WI38 (cell line): ENCODE measurements at regions not wholly inside any gene's neighbourhood (a gene's known extent, or its start where the extent isn't known, plus 50 kb on each side); places are given as distances from the start of the nearest gene placed in this dataset.

ENCODE experiments used
- H3K4me3 ChIP-seq: 2 replicates; pipeline ENCODE4 v1.5.1; 2011; ENCODE audit warnings: low read depth, mild to moderate bottlenecking, control low read depth, low read length
- CTCF ChIP-seq: IDR thresholded peaks from 2 replicates; pipeline ENCODE4 v1.5.1; 2012; ENCODE audit warnings: low read depth, mild to moderate bottlenecking, control low read depth, low read length

- H3K4me3 ChIP-seq: no peak overlapping the region
- TF ChIP-seq CTCF: no peak
Observed at GRCh38 chr1:87462894-87463293, 134.2 kb downstream of the LMO4 start.

DNA sequence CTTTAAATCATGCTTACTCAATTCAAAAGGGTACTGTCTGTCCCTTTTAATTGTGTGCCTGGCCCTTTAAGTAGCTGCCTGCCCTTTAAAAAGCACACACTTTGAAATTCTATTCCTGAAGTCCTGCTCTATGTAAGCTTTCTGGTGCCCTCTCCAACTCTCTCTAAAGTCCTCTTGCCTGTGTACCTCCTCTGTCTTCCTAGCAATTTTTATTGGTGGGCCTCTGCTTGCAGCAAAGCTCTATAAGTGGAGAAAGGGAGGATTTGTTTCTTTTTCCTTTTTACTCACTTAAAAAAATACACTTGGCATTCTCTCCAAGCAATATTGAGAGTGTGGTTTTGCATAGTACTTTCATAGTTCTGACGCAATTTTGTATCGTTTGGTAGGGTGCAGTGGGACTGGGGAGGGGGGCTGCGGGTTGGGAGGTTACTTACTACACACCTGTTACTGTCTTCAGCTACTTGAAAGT is 135.4 kb downstream of the LMO4 start:
- H3K4me3 ChIP-seq: no peak overlapping the region
- TF ChIP-seq CTCF: no peak

GRCh38 chr1:87466621-87467020 is 137.9 kb downstream of the LMO4 start:
- TF ChIP-seq CTCF: no peak
- no peak overlapping the region for H3K4me3 ChIP-seq

- H3K4me3 ChIP-seq: no peak overlapping the region
- TF ChIP-seq CTCF: no peak
Observed at GRCh38 chr1:87472716-87473115, 144.0 kb downstream of the LMO4 start.

GRCh38 chr1:87473203-87473661 is 144.6 kb downstream of the LMO4 start:
- no peak overlapping the region for H3K4me3 ChIP-seq
- TF ChIP-seq CTCF: no peak

DNA sequence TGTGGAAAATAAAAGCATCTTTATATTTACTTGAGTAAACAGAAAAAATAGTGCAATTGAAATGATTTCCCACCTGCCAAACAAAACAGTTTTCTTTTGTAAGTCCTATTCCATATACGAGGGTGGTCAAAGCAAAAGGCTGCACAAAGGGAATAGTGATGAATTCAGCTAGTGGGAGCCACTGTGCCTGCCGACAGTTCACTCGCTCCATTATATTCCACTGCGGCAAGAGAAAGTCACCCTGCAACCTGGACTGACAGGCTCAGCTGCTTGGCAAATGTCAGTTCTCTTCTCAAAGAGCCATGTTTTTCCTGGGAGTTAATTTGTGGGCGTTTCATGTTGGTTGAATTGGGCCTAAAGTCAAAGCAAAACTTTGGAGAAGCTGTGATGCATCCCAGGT is 145.4 kb downstream of the LMO4 start:
- TF ChIP-seq CTCF: no peak
- no peak overlapping the region for H3K4me3 ChIP-seq

DNA sequence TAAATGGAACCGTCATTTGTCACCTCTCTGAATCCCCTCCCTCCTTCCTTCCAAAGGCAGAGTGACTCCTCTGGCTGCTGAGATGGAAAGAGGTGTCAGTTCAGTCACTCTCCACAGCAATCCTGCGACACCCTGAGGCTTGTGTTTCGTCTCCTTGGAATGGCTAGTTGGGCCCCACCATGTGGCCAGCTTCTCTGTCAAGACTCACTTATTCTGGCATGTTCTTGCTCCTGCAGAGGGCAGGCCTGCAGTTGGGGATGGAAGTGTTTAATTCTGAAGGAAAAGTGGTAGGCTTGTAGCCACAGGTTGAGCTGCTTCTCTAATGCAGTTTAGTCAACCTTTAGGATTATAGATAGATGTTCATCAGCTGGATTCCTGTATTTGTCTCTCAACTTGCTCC is 149.6 kb downstream of the LMO4 start:
- no peak for TF ChIP-seq CTCF
- no peak overlapping the region for H3K4me3 ChIP-seq
